GM11168 (cell line): ENCODE measurements at regions not wholly inside any gene's neighbourhood (a gene's known extent, or its start where the extent isn't known, plus 50 kb on each side); places are given as distances from the start of the nearest gene placed in this dataset.
"Not testable (repeated sequence)": the region's sequence is repeated elsewhere in the genome, so short reads cannot be mapped to it uniquely, and the experiment has no call there.

Source experiments
- in situ Hi-C: fragments of 300-500 bp; cut with MboI; formaldehyde crosslinking; loops from one replicate; pipeline ENCODE4 v1.12.0; 2022; ENCODE audit warnings: low sequenced_read_pairs; ENCODE audit not compliant: unreplicated experiment

- in situ Hi-C loops, result no loop called here
Observed at GRCh38 chr5:104352954-104353353, 790.4 kb upstream of the NUDT12 start.

- in situ Hi-C loops, result no loop called here
Observed at GRCh38 chr5:104347119-104347708, 784.6 kb upstream of the NUDT12 start.

GRCh38 chr5:104345222-104346016 lies 782.8 kb upstream of the NUDT12 start:
- in situ Hi-C loops, result no loop called here

- in situ Hi-C loops, result no loop called here
Observed at GRCh38 chr5:104344809-104345208, 782.2 kb upstream of the NUDT12 start.

GRCh38 chr5:104327801-104328200 lies 765.2 kb upstream of the NUDT12 start:
- in situ Hi-C loops, result no loop called here

- in situ Hi-C loops, result no loop called here
Observed at GRCh38 chr5:104326966-104327365, 764.4 kb upstream of the NUDT12 start.

GRCh38 chr5:104325356-104325755 lies 762.8 kb upstream of the NUDT12 start:
- in situ Hi-C loops, result no loop called here

- in situ Hi-C loops, result not testable (repeated sequence)
Observed at GRCh38 chr5:104316676-104317075, 754.1 kb upstream of the NUDT12 start.

GRCh38 chr5:104312481-104312880 lies 749.9 kb upstream of the NUDT12 start:
- in situ Hi-C loops, result no loop called here

GRCh38 chr5:104305602-104306001 lies 743.0 kb upstream of the NUDT12 start:
- in situ Hi-C loops, result no loop called here

GRCh38 chr5:104299998-104300706 lies 737.6 kb upstream of the NUDT12 start:
- in situ Hi-C loops, result no loop called here

- in situ Hi-C loops, result no loop called here
Observed at GRCh38 chr5:104298518-104298917, 735.9 kb upstream of the NUDT12 start.

- in situ Hi-C loops, result no loop called here
Observed at GRCh38 chr5:104297076-104297475, 734.5 kb upstream of the NUDT12 start.

- in situ Hi-C loops, result no loop called here
Observed at GRCh38 chr5:104295991-104296390, 733.4 kb upstream of the NUDT12 start.

- in situ Hi-C loops, result no loop called here
Observed at GRCh38 chr5:104283136-104283535, 720.5 kb upstream of the NUDT12 start.

- in situ Hi-C loops, result no loop called here
Observed at GRCh38 chr5:104273725-104274124, 711.1 kb upstream of the NUDT12 start.

GRCh38 chr5:104267320-104268015 lies 704.9 kb upstream of the NUDT12 start:
- in situ Hi-C loops, result no loop called here

GRCh38 chr5:104266161-104266560 lies 703.6 kb upstream of the NUDT12 start:
- in situ Hi-C loops, result no loop called here

GRCh38 chr5:104265531-104266140 lies 703.0 kb upstream of the NUDT12 start:
- in situ Hi-C loops, result no loop called here

- in situ Hi-C loops, result no loop called here
Observed at GRCh38 chr5:104247260-104247659, 684.7 kb upstream of the NUDT12 start.
